GM21737 (cell line): ENCODE measurements at regions not wholly inside any gene's neighbourhood (a gene's known extent, or its start where the extent isn't known, plus 50 kb on each side); places are given as distances from the start of the nearest gene placed in this dataset.
A peak's percentile ranks its signal among the peaks of the same experiment; 100 is the strongest.
"Not testable (repeated sequence)": the region's sequence is repeated elsewhere in the genome, so short reads cannot be mapped to it uniquely, and the experiment has no call there.

Experiments used
- ATAC-seq: cut with Tn5 transposase; IDR thresholded peaks from one replicate; pipeline ENCODE4 v1.9.1; 2021; ENCODE audit warnings: mild to moderate bottlenecking, moderate library complexity; ENCODE audit not compliant: unreplicated experiment

DNA sequence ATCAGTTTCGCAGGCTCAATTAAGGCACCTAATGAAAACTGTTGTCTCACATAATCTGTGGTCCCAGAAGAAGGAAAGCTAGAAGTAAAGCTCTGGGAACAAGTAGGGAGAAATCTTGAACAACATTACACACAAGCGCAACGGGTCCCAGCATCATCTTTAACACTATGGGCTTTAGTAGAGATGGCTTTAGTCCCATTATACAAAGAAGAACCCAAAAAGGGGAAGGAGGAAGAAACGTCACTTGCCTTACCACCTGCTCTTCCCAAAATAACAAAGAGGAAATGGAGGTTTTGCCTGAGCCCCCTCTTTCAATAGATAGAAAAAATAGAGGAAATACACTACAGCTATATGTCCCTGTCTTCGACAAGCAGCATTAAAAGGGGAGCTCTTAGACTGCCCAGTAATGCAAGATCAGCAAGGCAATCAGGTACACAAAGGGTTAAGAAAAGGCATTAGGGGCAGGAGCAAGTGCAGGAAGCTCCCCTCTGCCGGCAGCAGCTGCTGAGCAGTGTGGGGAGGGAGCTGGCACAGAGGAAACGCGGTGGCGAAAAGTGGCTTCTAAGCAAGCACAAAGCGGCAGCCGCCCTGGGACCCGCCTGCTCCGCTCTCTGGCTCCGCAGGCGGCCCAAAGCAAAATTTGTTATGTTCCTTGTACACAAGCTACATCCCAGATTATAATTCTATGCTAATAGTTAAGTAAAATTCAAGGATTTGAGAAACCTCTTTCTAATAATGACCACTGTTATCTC, 1218.8 kb downstream of the TMEM121 start:
- peak; percentile 43 for ATAC-seq

DNA sequence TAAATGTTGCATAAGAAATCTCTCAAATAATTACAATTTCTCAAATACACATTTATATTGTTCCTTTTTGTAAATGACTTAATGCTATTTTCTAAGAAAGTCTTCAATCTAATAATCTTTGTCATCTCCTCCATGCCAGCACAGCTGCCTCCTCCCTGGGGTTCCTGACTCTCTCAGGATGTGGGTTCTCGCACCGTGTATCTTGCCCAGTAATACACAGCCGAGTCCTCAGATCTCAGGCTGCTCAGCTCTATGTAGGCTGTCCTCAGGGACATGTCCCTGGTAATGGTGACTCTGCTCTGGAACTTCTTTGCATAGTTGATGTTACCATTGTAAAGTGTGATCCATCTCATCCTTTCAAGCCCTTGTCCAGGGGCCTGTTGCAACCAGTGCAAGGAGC, 1223.7 kb downstream of the TMEM121 start:
- ATAC-seq: not testable (repeated sequence)

DNA sequence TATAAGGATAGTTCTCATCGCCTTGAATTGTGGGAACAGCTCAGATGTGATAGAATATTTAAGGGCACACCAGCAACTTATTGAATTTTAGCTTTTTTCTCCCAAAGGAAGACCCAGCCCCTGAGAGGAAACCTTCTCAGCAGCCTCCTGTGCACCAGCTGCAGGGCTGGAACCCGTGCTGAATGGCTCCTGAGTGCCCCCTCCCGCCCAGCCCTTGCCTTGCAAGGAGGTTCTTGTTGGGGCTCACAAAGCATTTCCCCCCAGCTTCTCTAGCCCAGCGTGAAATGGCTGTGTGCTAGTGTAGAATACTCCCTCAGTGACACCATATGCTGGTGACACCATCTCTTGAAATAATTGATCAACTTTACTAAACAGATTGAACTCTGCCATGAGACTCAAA, 1227.4 kb downstream of the TMEM121 start:
- not testable (repeated sequence) for ATAC-seq

DNA sequence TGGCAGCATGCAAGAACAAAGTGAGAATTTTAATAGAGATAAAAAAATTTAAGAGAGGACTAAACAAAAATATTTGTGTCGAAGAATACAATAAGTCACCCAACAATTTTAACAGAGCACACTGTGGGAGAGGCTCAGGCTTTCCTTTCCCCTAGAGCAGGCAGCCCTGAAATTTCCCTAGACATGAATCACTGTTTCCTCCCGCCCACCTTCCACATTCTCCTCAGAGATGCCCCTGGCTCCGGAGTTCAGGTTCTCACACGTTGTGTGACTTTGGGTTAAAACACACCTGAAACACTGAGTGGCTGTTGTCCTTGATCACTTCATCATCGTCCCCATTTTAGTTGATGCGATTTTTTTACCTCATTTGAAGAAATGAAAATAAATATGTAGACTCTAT, 1231.1 kb downstream of the TMEM121 start:
- ATAC-seq: not testable (repeated sequence)

DNA sequence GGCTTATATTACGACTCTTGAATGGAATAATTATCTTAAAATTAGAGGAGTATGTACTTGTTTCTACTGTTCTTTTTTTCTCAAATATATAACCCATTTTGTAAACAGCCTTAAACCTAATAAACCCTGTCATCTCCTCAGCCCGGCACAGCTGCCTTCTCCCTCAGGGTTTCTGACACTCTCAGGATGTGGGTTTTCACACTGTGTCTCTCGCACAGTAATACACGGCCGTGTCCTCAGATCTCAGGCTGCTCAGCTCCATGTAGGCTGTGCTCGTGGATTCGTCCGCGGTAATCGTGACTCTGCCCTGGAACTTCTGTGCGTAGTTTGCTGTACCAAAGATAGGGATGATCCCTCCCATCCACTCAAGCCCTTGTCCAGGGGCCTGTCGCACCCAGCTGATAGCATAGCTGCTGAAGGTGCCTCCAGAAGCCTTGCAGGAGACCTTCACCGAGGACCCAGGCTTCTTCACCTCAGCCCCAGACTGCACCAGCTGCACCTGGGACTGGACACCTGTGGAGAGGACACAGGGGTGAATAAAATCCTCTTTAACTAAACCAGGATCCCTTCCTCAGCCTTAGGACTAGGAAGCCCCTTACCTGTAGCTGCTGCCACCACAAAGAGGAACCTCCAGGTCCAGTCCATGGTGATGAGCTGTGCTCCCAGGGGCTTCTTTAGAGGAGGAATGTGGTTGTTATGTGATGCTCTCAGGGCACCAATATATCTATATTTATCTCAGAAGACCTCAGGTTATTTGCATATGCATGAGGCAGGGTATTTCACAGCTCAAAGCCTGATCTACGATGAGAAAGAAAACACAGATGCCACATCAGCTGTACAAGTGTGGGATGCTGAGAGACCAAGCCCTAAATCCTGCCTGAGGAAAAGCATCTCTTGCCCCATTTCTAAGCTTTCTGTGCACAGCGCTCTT, 1235.8 kb downstream of the TMEM121 start:
- ATAC-seq: not testable (repeated sequence)

DNA sequence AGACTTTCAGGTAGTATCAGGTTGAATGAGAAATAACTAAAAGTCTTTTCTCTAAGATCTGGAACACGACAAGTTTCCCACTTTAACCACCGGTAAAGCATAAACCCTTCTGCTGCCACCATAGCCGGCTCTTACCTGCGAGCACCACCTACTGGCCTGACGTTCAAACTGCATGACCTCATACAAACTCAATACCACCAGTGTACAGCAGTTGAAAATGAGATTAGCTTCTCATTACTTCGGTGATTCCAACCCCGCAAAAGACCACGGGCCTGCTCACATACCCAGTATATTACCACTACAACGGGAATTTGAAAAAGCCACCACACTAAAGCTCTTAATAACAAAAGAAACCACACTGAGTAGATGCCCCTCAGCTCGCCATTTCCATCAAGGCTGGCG, 1238.6 kb downstream of the TMEM121 start:
- ATAC-seq: peak; percentile 70

DNA sequence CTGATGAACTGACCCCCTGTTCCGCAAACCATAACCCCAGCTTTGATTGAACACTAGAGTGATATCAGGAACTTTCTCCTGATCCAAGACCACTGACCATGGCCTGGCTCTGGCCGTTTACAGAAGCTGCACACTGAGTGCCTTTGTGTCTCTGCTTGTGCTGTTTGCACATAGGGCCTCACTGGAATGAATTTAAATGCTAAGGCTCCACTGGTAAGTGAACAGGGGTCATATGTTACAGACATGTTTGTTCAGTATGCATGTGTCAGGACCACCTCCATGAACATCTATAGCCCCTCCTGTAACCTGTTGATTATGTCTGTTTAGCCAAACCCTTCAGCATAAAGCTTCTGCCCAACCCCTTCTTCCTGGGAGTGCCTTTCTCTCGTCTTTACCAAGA, 1239.8 kb downstream of the TMEM121 start:
- no peak for ATAC-seq

DNA sequence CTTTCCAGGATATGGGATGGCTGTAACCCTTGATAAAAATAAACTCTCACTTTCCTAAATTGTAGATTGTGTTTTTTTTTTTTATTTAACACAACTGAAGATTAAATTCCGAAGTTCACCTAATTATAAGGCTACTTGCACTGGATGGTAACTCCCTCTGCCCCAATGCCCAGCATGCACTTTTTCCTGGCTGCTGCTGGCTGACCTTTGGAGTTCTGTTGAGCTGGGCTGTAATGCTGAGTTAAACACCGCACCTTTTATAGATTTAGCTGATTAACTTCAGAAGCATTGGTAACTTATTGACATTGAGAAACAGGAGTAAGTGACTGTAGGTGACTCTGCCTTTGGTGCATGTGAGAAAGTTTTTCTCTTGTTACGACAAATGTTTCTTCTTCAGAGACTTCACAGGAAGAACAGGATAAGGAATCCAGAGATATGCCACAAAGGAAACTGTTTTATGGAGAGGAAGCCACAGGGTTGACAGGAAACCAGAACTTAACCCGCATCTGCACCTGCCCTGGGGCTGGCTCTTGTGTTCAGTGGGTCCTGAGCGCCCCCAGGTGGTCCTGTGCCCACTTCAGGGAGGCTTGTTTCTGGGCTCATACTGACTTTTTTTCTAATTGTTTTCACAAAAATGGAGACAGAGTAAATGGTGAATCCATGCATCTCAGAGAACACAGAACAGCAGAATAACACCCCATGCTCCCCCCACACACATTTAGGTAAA, 1240.3 kb downstream of the TMEM121 start:
- not testable (repeated sequence) for ATAC-seq

DNA sequence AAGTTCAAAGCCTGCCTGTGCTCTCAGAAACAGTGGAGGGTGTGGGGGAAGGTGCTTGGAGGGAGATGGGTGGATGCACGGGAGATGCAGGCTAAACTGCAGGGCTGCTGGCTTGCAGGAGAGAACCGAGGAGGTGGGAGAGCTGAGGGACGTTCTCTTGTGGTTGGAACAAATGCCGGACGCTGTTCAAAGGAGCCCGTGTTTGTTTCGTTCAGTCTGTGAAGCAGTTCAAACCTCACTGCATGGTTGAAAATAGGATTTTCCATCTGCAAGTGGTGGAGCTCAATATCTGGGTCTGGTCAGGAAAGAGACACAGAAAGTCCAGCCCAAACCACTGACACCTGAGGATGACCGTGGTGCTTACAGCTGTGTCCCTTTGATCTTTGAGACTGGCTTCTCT, 1241.8 kb downstream of the TMEM121 start:
- ATAC-seq: not testable (repeated sequence)

DNA sequence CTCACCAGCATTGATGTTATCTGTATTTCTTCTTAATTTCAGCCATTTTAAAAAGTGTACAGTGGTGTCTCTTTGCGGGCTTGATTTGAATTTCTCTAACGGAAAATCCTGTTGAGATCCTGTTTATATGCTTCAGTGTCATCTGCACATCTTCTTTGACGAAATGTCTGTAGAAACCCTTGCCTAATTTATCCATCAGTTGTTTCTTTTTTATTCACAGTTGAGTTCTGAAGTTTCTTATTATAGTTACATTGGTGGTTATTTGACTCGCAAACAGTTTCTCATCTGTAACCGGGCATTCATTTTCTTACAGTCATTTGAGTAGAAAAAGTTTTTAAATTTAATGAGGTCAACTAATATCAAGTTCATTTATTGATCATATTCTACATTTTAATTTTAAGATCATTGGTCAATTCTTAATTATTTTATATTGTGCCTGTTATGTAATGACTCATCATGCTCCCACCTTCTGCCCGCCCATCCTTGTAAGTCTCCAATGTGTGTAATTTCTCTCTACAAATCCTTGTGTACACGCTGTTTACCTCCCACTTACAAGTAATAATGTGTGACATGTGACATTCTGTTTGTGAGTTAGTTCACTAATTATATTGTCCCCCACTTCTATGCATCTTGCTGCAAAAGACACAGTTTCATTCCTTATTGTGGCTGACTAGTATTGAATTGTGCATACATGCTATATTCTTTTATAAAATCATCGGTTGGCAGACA, 1242.8 kb downstream of the TMEM121 start:
- ATAC-seq: not testable (repeated sequence)

DNA sequence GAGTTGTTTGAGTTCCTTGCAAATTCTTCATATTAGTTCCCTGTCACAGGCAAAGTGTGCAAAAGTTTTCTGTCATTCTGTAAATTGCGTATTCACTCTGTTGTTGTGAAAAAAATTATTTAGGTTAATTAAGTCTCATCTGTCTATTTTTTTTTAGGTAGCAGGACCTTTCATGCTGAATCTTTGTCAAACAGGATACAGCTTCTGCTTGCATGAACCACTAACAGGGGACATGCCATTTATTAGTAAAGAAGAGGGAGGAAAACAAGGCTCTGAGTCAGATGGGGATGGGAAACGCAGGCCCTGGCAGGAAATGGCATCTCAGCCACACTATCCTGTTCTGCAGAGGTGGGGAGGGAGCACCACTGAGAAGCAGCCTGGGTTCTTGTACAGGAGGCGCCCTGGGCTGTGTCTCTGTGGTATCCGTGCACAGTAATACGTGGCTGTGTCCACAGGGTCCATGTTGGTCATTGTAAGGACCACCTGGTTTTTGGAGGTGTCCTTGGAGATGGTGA, 1243.8 kb downstream of the TMEM121 start:
- ATAC-seq: not testable (repeated sequence)

DNA sequence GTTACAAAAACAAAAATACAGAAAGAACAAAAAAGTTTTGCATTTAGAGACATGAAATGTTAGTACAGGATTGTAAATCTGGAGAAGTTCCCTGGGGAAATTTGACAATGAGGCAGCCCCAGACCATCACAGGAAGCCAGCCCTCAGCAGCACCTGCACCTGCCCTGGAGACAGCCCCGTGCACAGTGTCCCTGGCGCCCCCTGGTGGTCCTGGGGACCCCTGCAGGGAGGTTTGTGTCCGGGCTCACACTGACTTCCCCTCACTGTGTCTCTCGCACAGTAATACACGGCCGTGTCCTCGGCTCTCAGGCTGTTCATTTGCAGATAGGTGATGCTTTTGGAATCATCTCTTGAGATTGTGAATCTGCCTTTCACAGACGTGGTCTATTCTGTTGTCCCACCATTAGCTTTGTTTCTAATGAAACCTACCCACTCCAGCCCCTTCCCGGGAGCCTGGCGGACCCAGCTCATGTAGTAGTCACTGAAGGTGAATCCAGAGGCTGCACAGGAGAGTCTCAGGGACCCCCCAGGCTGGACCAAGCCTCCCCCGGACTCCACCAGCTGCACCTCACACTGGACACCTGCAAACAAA, 1248.6 kb downstream of the TMEM121 start:
- not testable (repeated sequence) for ATAC-seq

DNA sequence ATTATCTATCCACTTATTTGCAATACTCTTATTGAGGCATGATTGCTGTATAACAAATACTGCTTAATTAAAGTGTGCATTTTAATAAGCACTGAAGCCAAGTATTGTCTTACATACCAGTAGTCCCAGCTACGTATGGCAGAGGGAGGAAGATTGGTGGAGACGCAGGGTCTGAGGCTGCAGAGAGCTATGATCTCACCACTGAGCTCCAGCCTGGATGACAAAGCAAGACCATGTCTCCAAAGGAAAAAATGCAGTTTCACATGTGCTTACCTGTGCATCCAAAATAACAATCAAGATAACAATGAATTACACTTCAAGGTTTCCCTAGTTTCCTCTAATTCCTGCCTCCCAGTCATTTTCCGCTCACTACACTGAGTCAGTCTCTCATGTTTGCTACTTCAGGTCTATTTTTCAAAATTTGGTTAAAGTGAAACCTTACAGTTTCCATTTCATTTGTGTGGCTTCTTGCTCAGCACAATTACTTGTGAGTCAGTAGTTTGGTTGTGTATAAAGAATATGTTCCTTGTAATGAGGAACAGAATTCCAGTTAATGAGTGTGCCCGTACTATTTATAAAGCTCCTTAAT, 1250.1 kb downstream of the TMEM121 start:
- no peak for ATAC-seq

DNA sequence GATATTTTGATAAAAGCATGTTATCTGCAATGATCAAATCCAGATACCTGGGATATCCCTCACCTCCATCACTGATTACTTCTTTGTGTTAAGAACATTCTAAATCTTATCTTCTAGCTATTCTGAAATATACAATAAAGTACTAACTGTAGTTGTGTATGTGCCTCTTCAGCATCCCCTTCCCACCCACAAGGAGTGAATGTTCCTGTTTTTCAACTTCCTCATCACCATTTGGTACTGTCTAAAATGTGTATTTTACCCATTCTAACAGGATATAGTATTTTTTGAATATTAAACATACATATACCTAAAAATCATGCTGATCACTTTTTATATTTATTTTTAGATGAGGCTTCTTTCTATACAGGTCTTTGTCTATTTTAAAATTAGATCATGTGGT, 1252.6 kb downstream of the TMEM121 start:
- ATAC-seq: no peak

DNA sequence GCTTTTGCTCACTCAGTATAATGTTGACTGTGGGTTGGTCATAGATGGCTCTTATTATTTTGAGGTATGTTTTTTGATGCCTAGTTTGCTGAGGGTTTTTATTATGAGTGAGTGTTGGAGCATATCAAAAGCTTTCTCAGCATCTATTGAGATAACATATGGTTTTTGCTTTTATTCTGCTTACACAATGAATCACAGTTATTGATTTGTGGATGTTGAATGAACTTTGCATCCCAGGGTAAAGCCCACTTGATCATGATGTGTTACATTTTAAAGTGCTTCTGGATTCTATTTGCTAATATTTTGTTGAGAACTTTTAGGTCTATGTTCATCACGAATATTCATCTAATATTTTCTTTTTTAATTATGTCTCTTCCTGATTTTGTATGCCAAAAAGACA, 1260.3 kb downstream of the TMEM121 start:
- ATAC-seq: no peak

DNA sequence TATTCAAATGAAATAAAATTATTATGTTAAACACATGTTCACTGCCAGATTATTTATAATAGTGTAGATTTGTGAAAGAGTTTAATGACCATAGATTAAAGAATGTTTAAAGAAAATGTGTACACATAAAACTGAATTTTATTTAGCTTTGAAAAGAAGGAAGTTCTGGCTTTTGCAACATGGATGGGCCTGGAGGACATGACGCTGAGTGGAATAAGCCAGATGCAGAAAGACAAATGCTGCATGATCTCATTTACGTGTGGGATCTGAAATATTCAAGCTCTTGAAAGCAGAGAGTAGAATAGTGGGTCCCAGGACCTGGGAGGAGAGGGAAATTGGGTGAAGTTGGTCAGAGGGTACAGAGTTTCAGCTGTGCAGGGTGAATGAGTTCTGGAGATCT, 1261.2 kb downstream of the TMEM121 start:
- ATAC-seq: no peak

DNA sequence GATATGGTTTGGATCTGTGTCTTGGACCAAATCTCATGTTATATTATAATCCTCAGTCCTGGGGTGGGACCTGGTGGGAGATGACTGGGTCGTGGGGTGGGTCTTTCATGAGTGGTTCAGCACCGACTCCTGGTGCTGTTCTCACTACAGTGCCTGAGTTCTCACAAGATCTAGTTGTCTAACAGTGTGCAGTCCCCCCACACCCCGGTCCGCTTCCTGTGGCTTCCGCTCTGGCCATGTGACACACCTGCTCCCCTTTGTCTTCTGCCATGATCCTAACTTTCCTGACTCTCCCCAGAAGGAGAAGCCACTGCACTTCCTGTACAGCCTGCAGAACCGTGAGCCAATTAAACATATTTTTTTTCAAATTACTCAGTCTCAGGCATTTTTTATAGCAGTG, 1262.2 kb downstream of the TMEM121 start:
- ATAC-seq: no peak

DNA sequence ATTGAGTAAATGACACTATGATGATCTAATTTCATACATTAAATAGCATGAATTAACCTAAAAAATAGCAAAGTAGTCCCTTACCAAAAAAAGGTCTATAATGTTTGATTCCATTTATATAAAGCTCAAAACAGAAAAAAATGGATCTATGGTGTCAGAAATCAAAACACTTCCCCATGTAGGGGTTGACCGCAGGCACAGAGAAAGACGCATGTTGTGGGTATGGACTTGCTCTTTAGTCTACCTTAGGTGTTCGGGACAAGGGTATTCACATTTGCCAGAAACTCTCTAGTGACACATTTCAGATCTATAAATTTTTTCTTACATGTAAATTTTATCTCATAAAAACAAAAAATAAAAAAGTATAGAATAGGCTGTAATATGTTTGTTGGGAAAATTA, 1262.9 kb downstream of the TMEM121 start:
- no peak for ATAC-seq

DNA sequence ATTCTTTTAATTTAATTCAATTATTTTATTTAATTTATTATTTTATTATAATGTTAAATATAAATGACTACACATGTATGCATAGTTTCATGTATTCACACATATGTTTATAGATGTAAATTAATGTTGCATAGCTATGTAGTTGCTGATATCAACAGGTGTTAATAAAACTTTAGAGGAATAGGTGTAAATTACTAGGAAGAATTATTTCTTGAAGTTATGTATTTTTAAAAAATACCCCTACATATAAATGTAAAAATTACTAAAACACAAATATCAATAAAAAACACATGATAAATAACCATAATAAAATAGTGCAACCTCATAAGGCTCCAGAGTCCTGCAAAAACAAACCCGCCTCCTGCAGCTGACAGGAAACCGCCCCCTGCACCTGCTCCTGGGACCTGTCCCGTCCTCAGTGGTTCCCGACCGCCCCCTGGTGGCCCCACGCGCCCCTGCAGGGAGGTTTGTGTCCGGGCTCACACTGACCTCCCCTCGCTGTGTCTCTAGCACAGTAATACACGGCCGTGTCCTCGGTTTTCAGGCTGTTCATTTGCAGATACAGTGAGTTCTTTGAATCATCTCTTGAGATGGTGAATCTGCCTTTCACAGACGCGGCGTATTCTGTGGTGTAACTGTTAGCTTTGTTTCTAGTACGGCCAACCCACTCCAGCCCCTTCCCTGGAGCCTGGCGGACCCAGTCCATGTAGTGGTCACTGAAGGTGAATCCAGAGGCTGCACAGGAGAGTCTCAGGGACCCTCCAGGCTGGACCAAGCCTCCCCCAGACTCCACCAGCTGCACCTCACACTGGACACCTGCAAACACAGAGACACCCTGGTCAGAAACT, 1264.0 kb downstream of the TMEM121 start:
- no peak for ATAC-seq
